Activated effector memory CD4-positive, alpha-beta T cell treated with anti-CD3 and anti-CD28 coated beads, Interleukin-2, amount 50 U/mL, for 16 hours (primary cell): ENCODE measurements at regions not wholly inside any gene's neighbourhood (a gene's known extent, or its start where the extent isn't known, plus 50 kb on each side); places are given as distances from the start of the nearest gene placed in this dataset.

Experiments
- DNase-seq: peaks from one replicate; pipeline ENCODE4 v3.0.0-alpha.2; 2020

GRCh38 chr4:1462009-1462767, 55.9 kb upstream of the NKX1-1 start:
- no peak for DNase-seq

GRCh38 chr4:1460967-1461868, 55.0 kb upstream of the NKX1-1 start:
- no peak for DNase-seq

- DNase-seq: no peak
Observed at GRCh38 chr4:1459722-1460511, 53.7 kb upstream of the NKX1-1 start.

DNA sequence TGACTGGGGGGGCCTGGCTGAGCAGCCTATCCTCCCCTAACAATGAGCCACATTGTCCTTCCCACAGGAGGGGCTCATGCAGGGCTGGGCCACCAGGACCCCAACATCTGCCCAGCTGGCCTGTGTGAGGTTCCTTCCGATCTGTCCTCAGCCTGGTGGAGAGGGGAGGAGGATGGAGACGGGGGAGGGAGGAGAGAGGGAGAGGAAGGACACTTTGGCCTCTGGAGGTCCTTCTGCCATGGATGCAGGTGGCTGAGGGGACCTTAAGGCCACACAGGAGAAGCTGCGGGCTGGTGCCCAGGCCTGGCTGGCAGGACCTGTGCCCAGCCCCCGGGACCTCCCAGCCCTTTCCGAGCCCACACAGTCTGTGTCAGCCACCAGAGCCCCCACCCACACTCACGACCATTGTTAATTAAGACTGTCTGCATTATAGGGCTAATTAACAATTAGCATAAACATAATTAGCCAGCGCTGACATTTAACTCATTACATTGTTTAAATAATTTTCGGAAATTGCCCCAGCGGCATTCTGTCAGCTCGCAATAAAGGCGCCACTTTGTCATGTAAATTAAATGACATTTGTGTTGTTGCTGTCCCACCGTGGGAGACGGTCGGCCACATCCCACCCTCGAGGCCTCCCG, 53.0 kb upstream of the NKX1-1 start:
- no peak for DNase-seq

GRCh38 chr4:1458581-1458980, 52.3 kb upstream of the NKX1-1 start:
- DNase-seq: no peak
